Muscle of leg (tissue), 3 donors: ENCODE measurements at regions not wholly inside any gene's neighbourhood (a gene's known extent, or its start where the extent isn't known, plus 50 kb on each side); places are given as distances from the start of the nearest gene placed in this dataset.
"Not testable (repeated sequence)": the region's sequence is repeated elsewhere in the genome, so short reads cannot be mapped to it uniquely, and the experiment has no call there.

Experiments used
- DNase-seq: peaks from one replicate; pipeline ENCODE4 v3.0.0; 2013
- H3K27ac ChIP-seq: one replicate; pipeline ENCODE4 v1.5.1; 2013; ENCODE audit warnings: mild to moderate bottlenecking, low read length, control low read depth
- H3K27me3 ChIP-seq: one replicate; pipeline ENCODE4 v1.6.1; 2013; ENCODE audit warnings: low read length; ENCODE audit not compliant: control insufficient read depth, insufficient read depth
- H3K36me3 ChIP-seq: one replicate; pipeline ENCODE4 v1.6.1; 2013; ENCODE audit warnings: low read length; ENCODE audit not compliant: control insufficient read depth, insufficient read depth
- H3K4me1 ChIP-seq: one replicate; pipeline ENCODE4 v1.6.1; 2013; ENCODE audit warnings: low read length; ENCODE audit not compliant: control insufficient read depth, insufficient read depth
- H3K4me3 ChIP-seq: one replicate; pipeline ENCODE4 v1.5.1; 2013; ENCODE audit warnings: low read length, control low read depth
- H3K9me3 ChIP-seq: replicated peaks from 2 replicates; pipeline ENCODE4 v1.6.1; 2013; ENCODE audit warnings: low read depth, low read length; ENCODE audit not compliant: control insufficient read depth
- WGBS: methylation state at CpG from one replicate; pipeline ENCODE4 v1.1.5; 2013; ENCODE audit warnings: missing lambda C conversion rate; ENCODE audit not compliant: insufficient coverage; 5-methylcytosine and 5-hydroxymethylcytosine counted together

GRCh38 chr2:44100351-44100750 is 68.3 kb upstream of the PPM1B start:
- no peak overlapping the region for H3K27ac ChIP-seq

GRCh38 chr2:44101246-44101645 is 67.4 kb upstream of the PPM1B start:
- no peak overlapping the region for H3K27ac ChIP-seq
- DNase-seq, result no peak
- H3K4me3 ChIP-seq, result no peak overlapping the region
- no peaks in the 10 kb centered on the region for H3K9me3 ChIP-seq
- no peaks in the 10 kb centered on the region for H3K36me3 ChIP-seq
- no peaks in the 10 kb centered on the region for H3K4me1 ChIP-seq
- WGBS, result no CpG with 5 or more reads among the region's 1 CpG
- H3K27me3 ChIP-seq, result peaks cover 2% of the 10 kb centered on the region

More at GRCh38 chr2:44100351-44100750, 68.3 kb upstream of the PPM1B start:
- 63% methylated on average over 3 of the region's 3 CpGs for WGBS
- no peak overlapping the region for H3K4me3 ChIP-seq
- peak; percentile 3 for DNase-seq
- no peaks in the 10 kb centered on the region for H3K36me3 ChIP-seq
- H3K4me1 ChIP-seq, result no peaks in the 10 kb centered on the region
- H3K9me3 ChIP-seq, result no peaks in the 10 kb centered on the region
- H3K27me3 ChIP-seq, result peaks cover 2% of the 10 kb centered on the region

GRCh38 chr2:44102790-44103562 is 65.7 kb upstream of the PPM1B start:
- WGBS, result 80% methylated on average over 1 of the region's 8 CpGs
- H3K36me3 ChIP-seq, result no peaks in the 10 kb centered on the region
- no peak overlapping the region for H3K27ac ChIP-seq
- H3K9me3 ChIP-seq, result no peaks in the 10 kb centered on the region
- DNase-seq, result no peak
- no peaks in the 10 kb centered on the region for H3K4me1 ChIP-seq
- H3K27me3 ChIP-seq, result no peaks in the 10 kb centered on the region
- no peak overlapping the region for H3K4me3 ChIP-seq

GRCh38 chr2:44103639-44104038 is 65.0 kb upstream of the PPM1B start:
- Histone ChIP-seq H3K9me3 (no peaks in the 10 kb centered on the region), H3K27me3 (no peaks in the 10 kb centered on the region), H3K4me3 (no peak overlapping the region), H3K27ac (no peak overlapping the region), H3K36me3 (no peaks in the 10 kb centered on the region), H3K4me1 (no peaks in the 10 kb centered on the region)
- DNase-seq, result no peak
- 73% methylated on average over 5 of the region's 6 CpGs for WGBS

- no CpG with 5 or more reads among the region's 1 CpG for WGBS
- H3K27me3 ChIP-seq, result no peaks in the 10 kb centered on the region
- H3K36me3 ChIP-seq, result no peaks in the 10 kb centered on the region
- H3K4me1 ChIP-seq, result no peaks in the 10 kb centered on the region
- no peak for DNase-seq
- no peaks in the 10 kb centered on the region for H3K9me3 ChIP-seq
- H3K27ac ChIP-seq, result no peak overlapping the region
- H3K4me3 ChIP-seq, result no peak overlapping the region
These were observed 63.8 kb upstream of the PPM1B start for GRCh38 chr2:44104855-44105271.

- H3K4me3 ChIP-seq, H3K27ac ChIP-seq, H3K4me1 ChIP-seq, H3K36me3 ChIP-seq, H3K27me3 ChIP-seq, H3K9me3 ChIP-seq, DNase-seq: not testable (repeated sequence)
- 81% methylated on average over 8 of the region's 9 CpGs for WGBS
These were observed 62.2 kb upstream of the PPM1B start for GRCh38 chr2:44106509-44106908.

GRCh38 chr2:44107086-44107740 is 61.5 kb upstream of the PPM1B start:
- no CpG with 5 or more reads among the region's 5 CpGs for WGBS
- DNase-seq, result no peak
- no peaks in the 10 kb centered on the region for H3K27me3 ChIP-seq
- H3K36me3 ChIP-seq, result no peaks in the 10 kb centered on the region
- H3K27ac ChIP-seq, result no peak overlapping the region
- H3K4me1 ChIP-seq, result no peaks in the 10 kb centered on the region
- H3K4me3 ChIP-seq, result no peak overlapping the region
- H3K9me3 ChIP-seq, result no peaks in the 10 kb centered on the region

GRCh38 chr2:44107974-44108373 is 60.7 kb upstream of the PPM1B start:
- no CpG with 5 or more reads among the region's 3 CpGs for WGBS
- Histone ChIP-seq H3K9me3 (no peaks in the 10 kb centered on the region), H3K27me3 (no peaks in the 10 kb centered on the region), H3K36me3 (no peaks in the 10 kb centered on the region), H3K4me1 (no peaks in the 10 kb centered on the region), H3K27ac (no peak overlapping the region), H3K4me3 (no peak overlapping the region)
- no peak for DNase-seq

GRCh38 chr2:44109166-44109565 is 59.5 kb upstream of the PPM1B start:
- H3K27ac ChIP-seq, result no peak overlapping the region
- no peaks in the 10 kb centered on the region for H3K9me3 ChIP-seq
- DNase-seq, result no peak
- no CpG with 5 or more reads among the region's 3 CpGs for WGBS
- H3K36me3 ChIP-seq, result no peaks in the 10 kb centered on the region
- no peaks in the 10 kb centered on the region for H3K27me3 ChIP-seq
- no peak overlapping the region for H3K4me3 ChIP-seq
- no peaks in the 10 kb centered on the region for H3K4me1 ChIP-seq

GRCh38 chr2:44110444-44110843 is 58.2 kb upstream of the PPM1B start:
- WGBS, result 40% methylated on average over 2 of the region's 2 CpGs
- Histone ChIP-seq H3K4me1 (no peaks in the 10 kb centered on the region), H3K27ac (no peak overlapping the region), H3K27me3 (no peaks in the 10 kb centered on the region), H3K36me3 (no peaks in the 10 kb centered on the region), H3K9me3 (no peaks in the 10 kb centered on the region), H3K4me3 (no peak overlapping the region)
- no peak for DNase-seq
